ENCODE measurements at regions not wholly inside any gene's neighbourhood (a gene's known extent, or its start where the extent isn't known, plus 50 kb on each side); places are given as distances from the start of the nearest gene placed in this dataset.
"Not testable (repeated sequence)": the region's sequence is repeated elsewhere in the genome, so short reads cannot be mapped to it uniquely, and the experiment has no call there.

- no peak for DNase-seq (ENCODE audit: low read depth)
These were observed 1609.7 kb upstream of the CDH9 start for GRCh38 chr5:28648108-28648507.

GRCh38 chr5:28632607-28633006, 1594.2 kb upstream of the CDH9 start:
- TF ChIP-seq, protein P1, sequence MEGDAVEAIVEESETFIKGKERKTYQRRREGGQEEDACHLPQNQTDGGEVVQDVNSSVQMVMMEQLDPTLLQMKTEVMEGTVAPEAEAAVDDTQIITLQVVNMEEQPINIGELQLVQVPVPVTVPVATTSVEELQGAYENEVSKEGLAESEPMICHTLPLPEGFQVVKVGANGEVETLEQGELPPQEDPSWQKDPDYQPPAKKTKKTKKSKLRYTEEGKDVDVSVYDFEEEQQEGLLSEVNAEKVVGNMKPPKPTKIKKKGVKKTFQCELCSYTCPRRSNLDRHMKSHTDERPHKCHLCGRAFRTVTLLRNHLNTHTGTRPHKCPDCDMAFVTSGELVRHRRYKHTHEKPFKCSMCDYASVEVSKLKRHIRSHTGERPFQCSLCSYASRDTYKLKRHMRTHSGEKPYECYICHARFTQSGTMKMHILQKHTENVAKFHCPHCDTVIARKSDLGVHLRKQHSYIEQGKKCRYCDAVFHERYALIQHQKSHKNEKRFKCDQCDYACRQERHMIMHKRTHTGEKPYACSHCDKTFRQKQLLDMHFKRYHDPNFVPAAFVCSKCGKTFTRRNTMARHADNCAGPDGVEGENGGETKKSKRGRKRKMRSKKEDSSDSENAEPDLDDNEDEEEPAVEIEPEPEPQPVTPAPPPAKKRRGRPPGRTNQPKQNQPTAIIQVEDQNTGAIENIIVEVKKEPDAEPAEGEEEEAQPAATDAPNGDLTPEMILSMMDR (IDR thresholded peaks at IDR 0.05; ENCODE audit: control insufficient read depth, insufficient read depth, low read depth, low read length, missing control alignments) = no peak
- no peak for DNase-seq (ENCODE audit: low read depth)
- H3K4me3 ChIP-seq (ENCODE audit: control insufficient read depth, low read depth, low read length) = no peak overlapping the region

More at GRCh38 chr5:28648108-28648507, 1609.7 kb upstream of the CDH9 start:
- TF ChIP-seq, protein P1 (IDR thresholded peaks at IDR 0.05; ENCODE audit: control insufficient read depth, insufficient read depth, low read depth, low read length, missing control alignments) = no peak
- H3K4me3 ChIP-seq (ENCODE audit: control insufficient read depth, low read depth, low read length) = no peak overlapping the region

DNA sequence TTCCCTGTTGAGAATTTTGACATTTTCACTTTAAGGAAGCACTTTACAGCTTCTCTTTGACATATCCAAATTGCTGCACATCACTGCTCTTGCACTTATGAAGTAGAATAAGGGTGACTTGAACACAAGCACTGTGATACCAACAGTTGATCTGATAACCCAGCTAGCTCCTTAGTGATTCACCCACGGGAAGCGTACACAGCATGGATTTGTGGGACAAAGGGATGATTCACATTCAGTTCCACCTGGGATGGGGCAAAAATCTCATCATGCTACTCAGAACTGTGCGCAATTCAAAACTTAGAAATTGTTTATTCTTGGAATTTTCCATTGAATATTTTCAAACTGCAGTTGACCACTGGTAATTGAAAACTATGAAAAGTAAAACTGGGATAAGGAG, 1565.5 kb upstream of the CDH9 start:
- no peak for DNase-seq (ENCODE audit: low read depth)
- H3K4me3 ChIP-seq (ENCODE audit: control insufficient read depth, low read depth, low read length) = no peak overlapping the region
- TF ChIP-seq, protein P1 (IDR thresholded peaks at IDR 0.05; ENCODE audit: control insufficient read depth, insufficient read depth, low read depth, low read length, missing control alignments) = no peak

- TF ChIP-seq, protein P1 (IDR thresholded peaks at IDR 0.05; ENCODE audit: control insufficient read depth, insufficient read depth, low read depth, low read length, missing control alignments) = no peak
- H3K4me3 ChIP-seq (ENCODE audit: control insufficient read depth, low read depth, low read length) = no peak overlapping the region
- DNase-seq (ENCODE audit: low read depth) = no peak
These were observed 1564.0 kb upstream of the CDH9 start for GRCh38 chr5:28602429-28602828.

- not testable (repeated sequence) for H3K4me3 ChIP-seq (ENCODE audit: control insufficient read depth, low read depth, low read length); DNase-seq (ENCODE audit: low read depth)
These were observed 1558.3 kb upstream of the CDH9 start for GRCh38 chr5:28596707-28597106.

DNA sequence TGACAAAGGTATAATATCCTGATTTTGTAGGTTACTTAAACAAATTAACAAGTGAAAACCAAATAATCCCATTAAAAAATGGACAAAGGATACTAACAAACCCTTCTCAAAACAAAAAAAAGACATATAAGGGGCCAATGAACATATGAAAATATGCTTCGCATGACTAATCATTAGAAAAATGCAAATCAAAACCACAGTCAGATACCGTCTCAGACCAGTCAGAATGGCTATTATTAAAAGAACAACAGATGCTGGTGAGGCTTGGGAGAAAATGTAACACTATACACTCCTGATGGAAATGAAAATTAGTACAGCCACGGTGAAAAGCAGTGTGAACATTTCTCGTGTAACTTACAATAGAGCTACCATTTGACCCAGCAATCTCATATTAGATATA, 1542.2 kb upstream of the CDH9 start:
- no peak overlapping the region for H3K4me3 ChIP-seq (ENCODE audit: control insufficient read depth, low read depth, low read length)
- TF ChIP-seq, protein P1 (IDR thresholded peaks at IDR 0.05; ENCODE audit: control insufficient read depth, insufficient read depth, low read depth, low read length, missing control alignments) = no peak
- no peak for DNase-seq (ENCODE audit: low read depth)

DNA sequence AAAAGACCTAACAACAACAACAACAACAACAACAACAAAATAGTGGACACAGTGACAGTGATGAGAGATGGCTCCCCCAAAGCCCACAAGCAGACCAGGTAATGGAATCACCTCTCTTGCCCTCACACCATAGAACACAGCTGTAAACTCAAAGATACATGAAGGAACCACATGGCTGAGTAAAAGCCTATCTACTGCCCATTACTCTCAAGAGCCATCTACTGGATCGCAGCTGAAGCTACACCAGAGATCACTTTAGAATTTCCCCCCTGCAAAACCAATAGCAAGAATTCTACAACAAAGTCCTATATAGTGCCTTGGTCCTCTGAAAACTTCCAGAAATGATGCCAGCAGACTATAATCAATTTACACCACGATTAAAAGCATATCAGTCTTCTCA, 1537.6 kb upstream of the CDH9 start:
- TF ChIP-seq, protein P1 (IDR thresholded peaks at IDR 0.05; ENCODE audit: control insufficient read depth, insufficient read depth, low read depth, low read length, missing control alignments) = no peak
- no peak for DNase-seq (ENCODE audit: low read depth)
- H3K4me3 ChIP-seq (ENCODE audit: control insufficient read depth, low read depth, low read length) = no peak overlapping the region

All from AG09309 (cell line).